Thyroid gland (tissue), 4 donors: ENCODE measurements at regions not wholly inside any gene's neighbourhood (a gene's known extent, or its start where the extent isn't known, plus 50 kb on each side); places are given as distances from the start of the nearest gene placed in this dataset.

Experiments
- POLR2A ChIP-seq, 2 donors: fragments of 450-650 bp; IDR thresholded peaks; one replicate each; pipeline ENCODE4 v1.6.1; 2017; ENCODE audit warnings: antibody characterized with exemption in 2 of 2, mild to moderate bottlenecking in 2 of 2, moderate library complexity in 1 of 2
- TF ChIP-seq, protein P1 (sequence below), 6 experiments: fragments of 200-600 bp in 3 of 6; fragments of 450-650 bp in 3 of 6; sonication (generic) in 3 of 6; IDR thresholded peaks; one replicate each; pipeline ENCODE4 v1.5.1; 2016 to 2019; ENCODE audit warnings: antibody characterized with exemption in 6 of 6, mild to moderate bottlenecking in 2 of 6, inconsistent platforms in 1 of 6, moderate library complexity in 1 of 6

DNA sequence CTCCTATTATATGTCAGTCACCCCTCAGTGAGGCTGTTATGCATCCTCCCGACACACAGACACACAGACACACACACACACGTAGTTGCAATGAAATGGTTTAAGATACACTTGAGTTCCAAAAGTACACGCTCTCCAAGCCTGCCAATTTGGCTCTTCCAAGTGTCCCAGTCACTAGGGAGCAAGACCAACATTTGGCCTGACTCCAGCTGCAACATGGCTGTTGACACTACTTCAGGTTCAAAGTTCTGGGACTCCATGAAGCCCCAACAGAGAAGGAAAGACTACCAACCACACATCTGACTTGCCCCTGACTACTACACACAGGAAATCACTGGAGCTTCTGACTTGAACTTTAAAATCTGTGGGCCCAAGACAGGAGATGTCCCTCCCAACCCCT, 128.1 kb upstream of the KCNJ18 start:
- no peak for TF ChIP-seq POLR2A (IDR thresholded peaks at IDR 0.05)
- TF ChIP-seq, protein P1, sequence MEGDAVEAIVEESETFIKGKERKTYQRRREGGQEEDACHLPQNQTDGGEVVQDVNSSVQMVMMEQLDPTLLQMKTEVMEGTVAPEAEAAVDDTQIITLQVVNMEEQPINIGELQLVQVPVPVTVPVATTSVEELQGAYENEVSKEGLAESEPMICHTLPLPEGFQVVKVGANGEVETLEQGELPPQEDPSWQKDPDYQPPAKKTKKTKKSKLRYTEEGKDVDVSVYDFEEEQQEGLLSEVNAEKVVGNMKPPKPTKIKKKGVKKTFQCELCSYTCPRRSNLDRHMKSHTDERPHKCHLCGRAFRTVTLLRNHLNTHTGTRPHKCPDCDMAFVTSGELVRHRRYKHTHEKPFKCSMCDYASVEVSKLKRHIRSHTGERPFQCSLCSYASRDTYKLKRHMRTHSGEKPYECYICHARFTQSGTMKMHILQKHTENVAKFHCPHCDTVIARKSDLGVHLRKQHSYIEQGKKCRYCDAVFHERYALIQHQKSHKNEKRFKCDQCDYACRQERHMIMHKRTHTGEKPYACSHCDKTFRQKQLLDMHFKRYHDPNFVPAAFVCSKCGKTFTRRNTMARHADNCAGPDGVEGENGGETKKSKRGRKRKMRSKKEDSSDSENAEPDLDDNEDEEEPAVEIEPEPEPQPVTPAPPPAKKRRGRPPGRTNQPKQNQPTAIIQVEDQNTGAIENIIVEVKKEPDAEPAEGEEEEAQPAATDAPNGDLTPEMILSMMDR (IDR thresholded peaks at IDR 0.05) = no peak
